ENCODE measurements at regions not wholly inside any gene's neighbourhood (a gene's known extent, or its start where the extent isn't known, plus 50 kb on each side); places are given as distances from the start of the nearest gene placed in this dataset.

DNA sequence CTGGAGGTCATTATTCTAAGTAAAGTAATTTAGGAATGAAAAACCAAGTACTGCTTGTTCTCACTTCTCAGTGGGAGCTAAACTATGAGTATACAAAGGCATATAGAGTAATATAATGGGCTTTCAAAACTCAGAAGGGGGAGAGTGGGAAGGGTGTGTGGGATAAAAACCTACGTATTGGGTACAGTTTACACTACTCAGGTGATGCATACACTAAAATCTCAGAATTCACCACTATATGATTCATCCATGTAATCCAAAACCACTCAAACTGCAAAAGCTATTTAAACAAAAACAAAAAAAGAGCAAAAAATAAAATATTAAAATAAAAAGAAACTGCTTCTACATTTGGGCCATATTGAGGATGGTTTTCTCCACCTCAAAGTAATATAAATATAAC is 623.3 kb downstream of the NSUN3 start:
- no peak overlapping the region for H3K4me3 Mint-ChIP-seq
- no peak for TF ChIP-seq EZH2phosphoT487 (IDR thresholded peaks at IDR 0.05)
- Histone ChIP-seq H3K27me3 (no peaks in the 10 kb centered on the region), H3K4me2 (no peak overlapping the region), H3K4me1 (no peaks in the 10 kb centered on the region), H3K9me3 (ENCODE audit: low read depth) (no peaks in the 10 kb centered on the region), H3K4me3 (no peak overlapping the region), H3K36me3 (no peaks in the 10 kb centered on the region), H3K79me2 (ENCODE audit: low read depth) (no peaks in the 10 kb centered on the region), H3K9ac (no peak overlapping the region), H3K27ac (no peak overlapping the region), H4K20me1 (ENCODE audit: low read depth) (no peaks in the 10 kb centered on the region), H3F3A (ENCODE audit: low read depth) (no peaks in the 10 kb centered on the region), H2AFZ (replicated peaks) (no peak overlapping the region)
- DNase-seq (ENCODE audit: low spot score): no peak
- H3K36me3 Mint-ChIP-seq: no peaks in the 10 kb centered on the region
- H3K4me1 Mint-ChIP-seq: no peaks in the 10 kb centered on the region
- H3K9me3 Mint-ChIP-seq: peaks cover 10% of the 10 kb centered on the region
- H3K27ac Mint-ChIP-seq: no peak overlapping the region
- H3K27me3 Mint-ChIP-seq (ENCODE audit: insufficient read depth, low read depth): peaks cover 2% of the 10 kb centered on the region

- no peaks in the 10 kb centered on the region for H3K27me3 ChIP-seq
- H2AFZ ChIP-seq (replicated peaks): no peak overlapping the region
- H3K9me3 Mint-ChIP-seq: no peaks in the 10 kb centered on the region
- no peaks in the 10 kb centered on the region for H3K9me3 ChIP-seq (ENCODE audit: low read depth)
- H3K79me2 ChIP-seq (ENCODE audit: low read depth): no peaks in the 10 kb centered on the region
- no peak overlapping the region for H3K4me3 Mint-ChIP-seq
- H3K9ac ChIP-seq: no peak overlapping the region
- no peak overlapping the region for H3K4me3 ChIP-seq
- no peaks in the 10 kb centered on the region for H4K20me1 ChIP-seq (ENCODE audit: low read depth)
- no peaks in the 10 kb centered on the region for H3F3A ChIP-seq (ENCODE audit: low read depth)
- TF ChIP-seq CTCF (IDR thresholded peaks at IDR 0.05) (no peak), EZH2phosphoT487 (IDR thresholded peaks at IDR 0.05) (no peak), EZH2 (IDR thresholded peaks at IDR 0.05) (no peak)
- H3K4me1 Mint-ChIP-seq: no peaks in the 10 kb centered on the region
- DNase-seq (ENCODE audit: low spot score): no peak
- no peak overlapping the region for H3K27ac Mint-ChIP-seq
- no peaks in the 10 kb centered on the region for H3K36me3 Mint-ChIP-seq
- no peaks in the 10 kb centered on the region for H3K4me1 ChIP-seq
- no peak overlapping the region for H3K4me2 ChIP-seq
- no peak overlapping the region for H3K27ac ChIP-seq
- H3K36me3 ChIP-seq: no peaks in the 10 kb centered on the region
- peaks cover 2% of the 10 kb centered on the region for H3K27me3 Mint-ChIP-seq (ENCODE audit: insufficient read depth, low read depth)
Observed at GRCh38 chr3:94693997-94694640, 631.3 kb downstream of the NSUN3 start.

DNA sequence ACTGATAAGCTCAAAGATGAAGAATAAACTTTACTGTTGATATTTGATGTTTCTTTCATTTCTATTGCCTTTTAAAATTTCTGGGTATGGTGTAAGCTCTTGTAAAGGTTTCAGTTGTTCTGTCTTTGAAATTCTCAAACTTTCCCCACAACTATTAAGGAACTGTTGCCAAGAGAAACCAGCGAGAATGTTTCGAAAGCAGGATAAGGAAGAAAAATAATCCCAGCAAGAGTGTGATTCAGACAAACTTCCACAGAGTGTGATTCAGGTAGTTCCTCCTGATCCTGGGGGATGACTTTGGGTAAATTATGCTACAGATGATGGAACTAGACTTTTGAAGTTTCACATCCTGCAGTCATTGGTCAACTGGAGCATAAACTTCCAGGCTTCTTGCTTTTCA is 632.0 kb downstream of the NSUN3 start:
- TF ChIP-seq EZH2 (IDR thresholded peaks at IDR 0.05): no peak
- no peak for TF ChIP-seq CTCF (IDR thresholded peaks at IDR 0.05)
- no peak for TF ChIP-seq EZH2phosphoT487 (IDR thresholded peaks at IDR 0.05)
- no peak for DNase-seq (ENCODE audit: low spot score)
- no peak overlapping the region for H3K9ac ChIP-seq
- H3K79me2 ChIP-seq (ENCODE audit: low read depth): no peaks in the 10 kb centered on the region
- no peak overlapping the region for H3K27ac ChIP-seq
- no peak overlapping the region for H3K4me2 ChIP-seq
- H2AFZ ChIP-seq (replicated peaks): no peak overlapping the region
- H3K27me3 ChIP-seq: no peaks in the 10 kb centered on the region
- Mint-ChIP-seq H3K9me3 (no peaks in the 10 kb centered on the region), H3K36me3 (no peaks in the 10 kb centered on the region), H3K4me3 (no peak overlapping the region), H3K4me1 (no peaks in the 10 kb centered on the region), H3K27me3 (ENCODE audit: insufficient read depth, low read depth) (peaks cover 2% of the 10 kb centered on the region), H3K27ac (no peak overlapping the region)
- H3K9me3 ChIP-seq (ENCODE audit: low read depth): no peaks in the 10 kb centered on the region
- no peaks in the 10 kb centered on the region for H4K20me1 ChIP-seq (ENCODE audit: low read depth)
- no peaks in the 10 kb centered on the region for H3F3A ChIP-seq (ENCODE audit: low read depth)
- H3K4me3 ChIP-seq: no peak overlapping the region
- H3K36me3 ChIP-seq: no peaks in the 10 kb centered on the region
- H3K4me1 ChIP-seq: no peaks in the 10 kb centered on the region

GRCh38 chr3:94704467-94704866 is 641.6 kb downstream of the NSUN3 start:
- H3K9me3 Mint-ChIP-seq: no peaks in the 10 kb centered on the region
- H3K27me3 Mint-ChIP-seq (ENCODE audit: insufficient read depth, low read depth): no peaks in the 10 kb centered on the region
- no peaks in the 10 kb centered on the region for H3K36me3 ChIP-seq
- H4K20me1 ChIP-seq (ENCODE audit: low read depth): no peaks in the 10 kb centered on the region
- no peak overlapping the region for H3K27ac ChIP-seq
- DNase-seq (ENCODE audit: low spot score): no peak
- H3K4me3 Mint-ChIP-seq: no peak overlapping the region
- H3K4me3 ChIP-seq: no peak overlapping the region
- H3K36me3 Mint-ChIP-seq: no peaks in the 10 kb centered on the region
- no peaks in the 10 kb centered on the region for H3K27me3 ChIP-seq
- TF ChIP-seq EZH2 (IDR thresholded peaks at IDR 0.05) (no peak), EZH2phosphoT487 (IDR thresholded peaks at IDR 0.05) (no peak), CTCF (IDR thresholded peaks at IDR 0.05) (no peak)
- H3K27ac Mint-ChIP-seq: no peak overlapping the region
- H3K9ac ChIP-seq: no peak overlapping the region
- no peaks in the 10 kb centered on the region for H3K4me1 ChIP-seq
- no peaks in the 10 kb centered on the region for H3K79me2 ChIP-seq (ENCODE audit: low read depth)
- H2AFZ ChIP-seq (replicated peaks): no peak overlapping the region
- H3K4me2 ChIP-seq: no peak overlapping the region
- no peaks in the 10 kb centered on the region for H3F3A ChIP-seq (ENCODE audit: low read depth)
- H3K9me3 ChIP-seq (ENCODE audit: low read depth): no peaks in the 10 kb centered on the region
- H3K4me1 Mint-ChIP-seq: no peaks in the 10 kb centered on the region

All from neural progenitor cell (in vitro differentiated cells).